HepG2 (cell line): ENCODE measurements at regions not wholly inside any gene's neighbourhood (a gene's known extent, or its start where the extent isn't known, plus 50 kb on each side); places are given as distances from the start of the nearest gene placed in this dataset.

Source experiments
- ATAC-seq: fragments of 200-7000 bp; cut with Tn5 transposase; 3 replicates; pipeline ENCODE4 v1.9.1; 2020; ENCODE audit warnings: mild to moderate bottlenecking, moderate library complexity
- BruUV-seq: library from RNA; stranded (reverse); fragments of 400-500 nt; replicated peaks from 2 replicates; lab custom pipeline; 2021; lab: Mats Ljungman, UMichigan
- CTCF ChIA-PET: fragments of 300-600 bp; formaldehyde crosslinking; extraction: SDS; loops from one replicate; lab custom pipeline; 2021; ENCODE audit warnings: low total read pairs, inconsistent platforms, low intra/inter-chr PET ratio; lab: Yijun Ruan, JAX
- POLR2A ChIA-PET: fragments of 350-600 bp; sonication (Branson Sonifier 250); formaldehyde crosslinking; loops from one replicate; lab custom pipeline; 2020; ENCODE audit warnings: antibody characterized with exemption, inconsistent platforms; lab: Yijun Ruan, JAX
- DNase-seq: peaks from one replicate; pipeline ENCODE4 v3.0.0-alpha.2; 2015; ENCODE audit warnings: low spot score
- FAIRE-seq: peaks from 3 replicates; lab custom pipeline; 2011; peaks lifted over from hg19 to GRCh38; lab: Jason Lieb, UNC
- H2AFZ ChIP-seq: one replicate; pipeline ENCODE4 v1.6.1; 2011; ENCODE audit warnings: low read length, inconsistent platforms
- H3K27ac ChIP-seq: fragments of 300-600 bp; 3 replicates; pipeline ENCODE4 v1.8.0; 2011; ENCODE audit warnings: mixed run types, mild to moderate bottlenecking, mixed read lengths, low read length, inconsistent platforms; ENCODE audit not compliant: insufficient read depth; ENCODE audit errors: extremely low read length
- H3K27me3 ChIP-seq, 2 experiments: fragments of 200-600 bp in 1 of 2; 2 replicates in 1 of 2; 3 replicates in 1 of 2; pipeline versions ENCODE4 v1.6.0 to v1.8.0; 2011; ENCODE audit warnings: low read length in 2 of 2, mild to moderate bottlenecking in 2 of 2, moderate library complexity in 2 of 2, inconsistent platforms in 1 of 2; ENCODE audit not compliant: insufficient read depth in 2 of 2, control insufficient read depth in 1 of 2
- H3K36me3 ChIP-seq, 2 experiments: fragments of 200-600 bp in 1 of 2; replicated peaks in 1 of 2; 2 replicates in 1 of 2; 3 replicates in 1 of 2; pipeline versions ENCODE4 v1.5.1 to v1.8.0; 2011; ENCODE audit warnings: low read length in 2 of 2, inconsistent platforms in 1 of 2; ENCODE audit not compliant: insufficient read depth in 2 of 2, control insufficient read depth in 1 of 2
- H3K4me1 ChIP-seq: 2 replicates; pipeline ENCODE4 v1.5.1; 2012; ENCODE audit warnings: low read length, inconsistent platforms; ENCODE audit not compliant: insufficient read depth
- H3K4me2 ChIP-seq: 2 replicates; pipeline ENCODE4 v1.6.0; 2011; ENCODE audit warnings: low read depth, low read length, inconsistent platforms
- H3K4me3 ChIP-seq, 3 experiments: fragments of 200-600 bp in 1 of 3; sonication (generic), shearing (Covaris generic) in 1 of 3; replicated peaks in 1 of 3; 2 replicates each; pipeline ENCODE4 v1.5.1; 2011 to 2016; ENCODE audit warnings: low read length in 3 of 3, inconsistent platforms in 2 of 3, low read depth in 2 of 3, mild to moderate bottlenecking in 2 of 3, control low read depth in 1 of 3, mixed read lengths in 1 of 3; ENCODE audit not compliant: insufficient read depth in 1 of 3
- H3K79me2 ChIP-seq: one replicate; pipeline ENCODE4 v1.6.1; 2011; ENCODE audit warnings: low read length, inconsistent platforms; ENCODE audit not compliant: insufficient read depth
- H3K9ac ChIP-seq: 2 replicates; pipeline ENCODE4 v1.6.0; 2011; ENCODE audit warnings: mild to moderate bottlenecking, low read depth, low read length, inconsistent platforms; ENCODE audit not compliant: insufficient read depth
- H3K9me3 ChIP-seq: 2 replicates; pipeline ENCODE4 v1.5.1; 2012; ENCODE audit warnings: mild to moderate bottlenecking, low read length
- H4K20me1 ChIP-seq: 2 replicates; pipeline ENCODE4 v1.6.0; 2011; ENCODE audit warnings: inconsistent platforms, mild to moderate bottlenecking, low read length, moderate library complexity; ENCODE audit not compliant: insufficient read depth
- CBX1 ChIP-seq: IDR thresholded peaks from one replicate; pipeline ENCODE4 v1.6.1; 2016; ENCODE audit warnings: antibody characterized with exemption, low read depth
- ELF1 ChIP-seq: sonication (generic); formaldehyde crosslinking; IDR thresholded peaks from 2 replicates; pipeline ENCODE4 v1.4.0; 2020; ENCODE audit warnings: missing genetic modification reagents
- FOSL2 ChIP-seq: sonication (generic); formaldehyde crosslinking; IDR thresholded peaks from 2 replicates; pipeline ENCODE4 v1.4.0; 2020; ENCODE audit warnings: missing genetic modification reagents
- IRX3 ChIP-seq: sonication (generic); formaldehyde crosslinking; IDR thresholded peaks from 2 replicates; pipeline ENCODE4 v1.8.1; 2023; ENCODE audit warnings: mild to moderate bottlenecking, low read depth, missing genetic modification reagents, borderline replicate concordance
- NCOA5 ChIP-seq: sonication (generic); formaldehyde crosslinking; IDR thresholded peaks from 2 replicates; pipeline ENCODE4 v1.4.0; 2020; ENCODE audit warnings: missing genetic modification reagents
- NFRKB ChIP-seq: fragments of 450-650 bp; IDR thresholded peaks from 2 replicates; pipeline ENCODE4 v1.6.1; 2017
- SIX4 ChIP-seq: sonication (generic); formaldehyde crosslinking; IDR thresholded peaks from 2 replicates; pipeline ENCODE4 v1.4.0; 2020; ENCODE audit warnings: missing genetic modification reagents
- STAG1 ChIP-seq: sonication (generic); formaldehyde crosslinking; IDR thresholded peaks from 2 replicates; pipeline ENCODE4 v1.4.0; 2020; ENCODE audit warnings: missing genetic modification reagents
- ZKSCAN1 ChIP-seq: fragments of 150-350 bp; IDR thresholded peaks from 2 replicates; pipeline ENCODE4 v1.6.1; 2014; ENCODE audit warnings: low read length
- ZMYM3 ChIP-seq: sonication (generic); formaldehyde crosslinking; IDR thresholded peaks from 2 replicates; pipeline ENCODE4 v1.5.1; 2020; ENCODE audit warnings: mild to moderate bottlenecking, missing genetic modification reagents
- ZNF20 ChIP-seq: sonication (generic); formaldehyde crosslinking; IDR thresholded peaks from 2 replicates; pipeline ENCODE4 v1.4.0; 2020; ENCODE audit warnings: mild to moderate bottlenecking, moderate library complexity, missing genetic modification reagents
- ZNF33B ChIP-seq: sonication (generic); formaldehyde crosslinking; IDR thresholded peaks from 2 replicates; pipeline ENCODE4 v1.5.1; 2020; ENCODE audit warnings: mild to moderate bottlenecking, missing genetic modification reagents
- ZNF34 ChIP-seq: sonication (generic); formaldehyde crosslinking; IDR thresholded peaks from 2 replicates; pipeline ENCODE4 v1.4.0; 2020; ENCODE audit warnings: mild to moderate bottlenecking, missing genetic modification reagents, borderline replicate concordance
- ZNF484 ChIP-seq: sonication (generic); formaldehyde crosslinking; IDR thresholded peaks from 2 replicates; pipeline ENCODE4 v1.5.1; 2020; ENCODE audit warnings: mild to moderate bottlenecking, low read depth, missing genetic modification reagents, borderline replicate concordance
- ZNF562 ChIP-seq: sonication (generic); formaldehyde crosslinking; IDR thresholded peaks from 2 replicates; pipeline ENCODE4 v1.8.0; 2022; ENCODE audit warnings: missing genetic modification reagents, borderline replicate concordance
- WGBS: methylation state at CpG from one replicate; pipeline ENCODE4 v1.1.6; 2017; ENCODE audit warnings: low lambda C conversion rate; 5-methylcytosine and 5-hydroxymethylcytosine counted together
- in situ Hi-C: cut with HindIII; loops from 2 replicates; pipeline ENCODE4 v1.10.0; 2017; ENCODE audit warnings: low pct_unique_long_range_greater_than_20kb; ENCODE audit not compliant: extremely low pct_ligation_motif_present
- intact Hi-C: fragments of 100-400 bp; cut with micrococcal nuclease; formaldehyde crosslinking; loops from one replicate; pipeline ENCODE4 v1.10.0; 2022; ENCODE audit not compliant: unreplicated experiment
- TF ChIP-seq, protein P1 (sequence below): sonication (generic); formaldehyde crosslinking; IDR thresholded peaks from 2 replicates; pipeline ENCODE4 v1.5.0; 2020; ENCODE audit warnings: mild to moderate bottlenecking, missing genetic modification reagents, moderate library complexity
- TF ChIP-seq, protein P2 (sequence below): sonication (generic); formaldehyde crosslinking; IDR thresholded peaks from 2 replicates; pipeline ENCODE4 v1.4.0; 2020; ENCODE audit warnings: missing genetic modification reagents
- TF ChIP-seq, protein P3 (sequence below): sonication (generic); formaldehyde crosslinking; IDR thresholded peaks from 2 replicates; pipeline ENCODE4 v1.4.0; 2020; ENCODE audit warnings: mild to moderate bottlenecking, low read depth, missing genetic modification reagents

DNA sequence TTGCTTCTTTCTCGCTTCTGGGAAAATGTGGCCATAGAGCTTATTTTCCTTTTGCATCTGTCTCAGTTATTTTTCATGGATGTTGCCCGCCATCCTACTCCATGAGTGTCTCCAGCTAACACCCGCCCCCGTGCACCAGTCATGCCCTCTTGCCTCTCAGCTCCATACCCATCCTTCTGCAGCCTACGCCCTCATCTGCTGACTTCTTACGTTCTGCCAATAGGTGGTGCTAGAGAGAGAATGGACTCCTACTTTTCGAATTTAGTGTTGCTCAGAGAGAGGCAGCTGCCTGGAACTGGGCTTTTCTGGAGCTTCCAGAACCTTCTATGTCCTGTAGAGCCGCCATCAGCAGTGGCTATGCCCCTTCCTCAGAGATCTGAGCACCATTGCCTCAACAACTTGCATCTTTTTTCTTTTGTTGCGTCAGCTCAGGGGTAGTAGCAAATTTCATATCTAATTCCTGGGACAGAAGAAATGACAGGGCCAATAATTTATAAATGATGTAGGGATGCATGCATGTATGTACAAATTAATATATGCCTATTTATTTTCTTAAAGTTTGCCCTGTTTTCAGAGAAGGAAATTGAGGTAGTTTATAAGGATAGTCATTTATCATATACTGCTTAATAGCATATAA, 119.7 kb upstream of the MYOCD start (continued):
- TF ChIP-seq ZNF20 (CRISPR knock-in tag) (no peak), ZNF33B (CRISPR knock-in tag) (no peak), STAG1 (CRISPR knock-in tag) (peak; percentile 55)
- TF ChIP-seq, protein P1, sequence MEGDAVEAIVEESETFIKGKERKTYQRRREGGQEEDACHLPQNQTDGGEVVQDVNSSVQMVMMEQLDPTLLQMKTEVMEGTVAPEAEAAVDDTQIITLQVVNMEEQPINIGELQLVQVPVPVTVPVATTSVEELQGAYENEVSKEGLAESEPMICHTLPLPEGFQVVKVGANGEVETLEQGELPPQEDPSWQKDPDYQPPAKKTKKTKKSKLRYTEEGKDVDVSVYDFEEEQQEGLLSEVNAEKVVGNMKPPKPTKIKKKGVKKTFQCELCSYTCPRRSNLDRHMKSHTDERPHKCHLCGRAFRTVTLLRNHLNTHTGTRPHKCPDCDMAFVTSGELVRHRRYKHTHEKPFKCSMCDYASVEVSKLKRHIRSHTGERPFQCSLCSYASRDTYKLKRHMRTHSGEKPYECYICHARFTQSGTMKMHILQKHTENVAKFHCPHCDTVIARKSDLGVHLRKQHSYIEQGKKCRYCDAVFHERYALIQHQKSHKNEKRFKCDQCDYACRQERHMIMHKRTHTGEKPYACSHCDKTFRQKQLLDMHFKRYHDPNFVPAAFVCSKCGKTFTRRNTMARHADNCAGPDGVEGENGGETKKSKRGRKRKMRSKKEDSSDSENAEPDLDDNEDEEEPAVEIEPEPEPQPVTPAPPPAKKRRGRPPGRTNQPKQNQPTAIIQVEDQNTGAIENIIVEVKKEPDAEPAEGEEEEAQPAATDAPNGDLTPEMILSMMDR (CRISPR knock-in tag): peak; percentile 77
- TF ChIP-seq, all 625 proteins: peak for 4

DNA sequence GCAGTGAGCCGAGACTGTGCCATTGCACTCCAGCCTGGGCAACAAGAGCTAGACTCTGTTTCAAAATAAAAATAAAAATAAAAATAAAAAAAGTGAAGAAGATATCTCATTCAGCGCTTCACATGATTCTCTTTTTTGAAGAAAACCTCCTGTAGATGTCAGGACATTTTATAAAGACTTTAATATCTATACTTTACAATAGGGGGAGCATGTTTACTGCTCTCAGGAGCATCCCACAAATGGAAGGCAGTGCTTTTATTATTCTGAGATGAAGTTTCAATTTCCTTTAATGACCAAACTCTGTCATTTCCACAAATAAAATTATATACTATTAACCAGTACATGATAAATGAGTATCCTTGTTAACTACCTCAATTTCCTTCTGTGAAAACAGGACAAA, 118.7 kb upstream of the MYOCD start:
- Histone ChIP-seq H3K9ac (no peak overlapping the region), H3K4me3 (no peak overlapping the region), H4K20me1 (0 out of 2 replicates have a peak, but pooled peaks cover 3% of the 10 kb centered on the region), H3K27me3 (0 out of 5 replicates have a peak, but pooled peaks cover 0 to 4% of the 10 kb centered on the region in 2 experiments), H3K4me2 (no peak overlapping the region), H2AFZ (no peak overlapping the region), H3K4me1 (no peaks in the 10 kb centered on the region), H3K9me3 (no peaks in the 10 kb centered on the region), H3K36me3 (no peaks in the 10 kb centered on the region)
- 3% methylated on average over 2 of the region's 2 CpGs for WGBS
- intact Hi-C loops: loop anchor here (1.0 kb wide), 2 partner anchors 120 to 195 kb away; no protein-coding TSS in a partner anchor
- no peak for DNase-seq
- TF ChIP-seq, protein P2, sequence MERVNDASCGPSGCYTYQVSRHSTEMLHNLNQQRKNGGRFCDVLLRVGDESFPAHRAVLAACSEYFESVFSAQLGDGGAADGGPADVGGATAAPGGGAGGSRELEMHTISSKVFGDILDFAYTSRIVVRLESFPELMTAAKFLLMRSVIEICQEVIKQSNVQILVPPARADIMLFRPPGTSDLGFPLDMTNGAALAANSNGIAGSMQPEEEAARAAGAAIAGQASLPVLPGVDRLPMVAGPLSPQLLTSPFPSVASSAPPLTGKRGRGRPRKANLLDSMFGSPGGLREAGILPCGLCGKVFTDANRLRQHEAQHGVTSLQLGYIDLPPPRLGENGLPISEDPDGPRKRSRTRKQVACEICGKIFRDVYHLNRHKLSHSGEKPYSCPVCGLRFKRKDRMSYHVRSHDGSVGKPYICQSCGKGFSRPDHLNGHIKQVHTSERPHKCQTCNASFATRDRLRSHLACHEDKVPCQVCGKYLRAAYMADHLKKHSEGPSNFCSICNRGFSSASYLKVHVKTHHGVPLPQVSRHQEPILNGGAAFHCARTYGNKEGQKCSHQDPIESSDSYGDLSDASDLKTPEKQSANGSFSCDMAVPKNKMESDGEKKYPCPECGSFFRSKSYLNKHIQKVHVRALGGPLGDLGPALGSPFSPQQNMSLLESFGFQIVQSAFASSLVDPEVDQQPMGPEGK (CRISPR knock-in tag): no peak
- TF ChIP-seq ELF1: no peak
- TF ChIP-seq NFRKB: no peak
- no peak for TF ChIP-seq ZNF34 (CRISPR knock-in tag)
- no peak for TF ChIP-seq IRX3
- TF ChIP-seq ZMYM3 (CRISPR knock-in tag): no peak
- TF ChIP-seq, protein P3, sequence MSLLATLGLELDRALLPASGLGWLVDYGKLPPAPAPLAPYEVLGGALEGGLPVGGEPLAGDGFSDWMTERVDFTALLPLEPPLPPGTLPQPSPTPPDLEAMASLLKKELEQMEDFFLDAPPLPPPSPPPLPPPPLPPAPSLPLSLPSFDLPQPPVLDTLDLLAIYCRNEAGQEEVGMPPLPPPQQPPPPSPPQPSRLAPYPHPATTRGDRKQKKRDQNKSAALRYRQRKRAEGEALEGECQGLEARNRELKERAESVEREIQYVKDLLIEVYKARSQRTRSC: no peak
- TF ChIP-seq SIX4 (CRISPR knock-in tag): no peak
- TF ChIP-seq CBX1: no peak
- no peak for TF ChIP-seq ZKSCAN1
- TF ChIP-seq ZNF562: no peak
- no peak for TF ChIP-seq FOSL2 (CRISPR knock-in tag)
- no peak for TF ChIP-seq NCOA5
- no peak for TF ChIP-seq ZNF484 (CRISPR knock-in tag)
- TF ChIP-seq, all 625 proteins: peak for 0
- Histone ChIP-seq H3K27ac (no peak overlapping the region), H3K79me2 (no peaks in the 10 kb centered on the region)
- in situ Hi-C loops: no loop called here
- ATAC-seq (no peak), FAIRE-seq (no peak)
- CTCF ChIA-PET: no interaction called here
- no TSS peak for BruUV-seq
- POLR2A ChIA-PET: no interaction called here
